ENCODE measurements at regions not wholly inside any gene's neighbourhood (a gene's known extent, or its start where the extent isn't known, plus 50 kb on each side); places are given as distances from the start of the nearest gene placed in this dataset.

DNA sequence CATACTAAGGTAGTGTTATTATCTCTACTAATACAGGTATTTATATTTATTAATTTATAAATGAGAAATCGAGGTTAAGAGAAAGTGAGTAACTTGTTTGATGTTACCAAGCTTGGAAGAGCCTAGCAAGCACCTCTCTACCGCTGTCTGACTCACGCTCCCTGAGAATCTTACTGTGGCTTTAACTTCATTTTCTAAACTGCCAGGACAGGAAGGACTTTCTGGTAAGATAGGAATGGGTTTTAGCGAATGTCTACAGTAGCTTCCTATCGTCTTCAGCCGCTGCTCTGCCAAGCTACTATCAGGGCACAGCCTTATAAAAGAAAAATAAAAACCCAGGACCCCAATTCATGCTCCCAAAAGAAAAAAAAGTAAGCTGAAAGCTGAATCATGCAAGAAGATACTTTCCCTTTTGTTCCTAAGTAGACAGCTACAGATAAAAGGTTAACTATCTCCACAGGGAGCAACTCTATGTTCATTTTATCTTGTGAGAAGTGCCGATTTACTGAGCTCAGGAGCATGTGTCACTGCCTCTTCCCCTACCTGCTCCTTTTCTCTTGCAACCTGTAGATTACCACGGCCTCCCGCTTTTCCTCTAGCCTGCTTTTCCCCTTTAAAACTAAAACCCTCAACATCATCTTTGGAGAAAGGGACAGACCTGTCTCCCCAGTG lies 60.2 kb downstream of the THNSL1 start:
- Histone ChIP-seq H3K4me3 (ENCODE audit: low read length) (no peak overlapping the region), H3F3A (ENCODE audit: insufficient read depth, low read length) (no peaks in the 10 kb centered on the region), H3K9me2 (replicated peaks; ENCODE audit: insufficient read depth, low read length) (no peaks in the 10 kb centered on the region), H3K27me3 (replicated peaks; ENCODE audit: insufficient read depth, low read length) (no peaks in the 10 kb centered on the region), H3K27ac (ENCODE audit: low read length) (no peak overlapping the region), H4K20me1 (ENCODE audit: insufficient read depth, low read length) (no peaks in the 10 kb centered on the region), H2AFZ (ENCODE audit: low read length) (no peak overlapping the region), H3K4me2 (ENCODE audit: low read depth, low read length) (no peak overlapping the region), H3K9ac (ENCODE audit: low read length) (no peak overlapping the region), H3K4me1 (ENCODE audit: low read length) (no peaks in the 10 kb centered on the region), H3K79me2 (ENCODE audit: low read length) (no peaks in the 10 kb centered on the region), H3K9me3 (replicated peaks; ENCODE audit: insufficient read depth, low read length) (no peaks in the 10 kb centered on the region), H3K36me3 (replicated peaks; ENCODE audit: insufficient read depth, low read length) (no peaks in the 10 kb centered on the region)
- no peak for DNase-seq
- TF ChIP-seq CTCF (IDR thresholded peaks at IDR 0.05; ENCODE audit: low read length) = no peak
- TF ChIP-seq EZH2 (optimal IDR thresholded peaks at IDR 0.05; ENCODE audit: low read depth, low read length) = no peak
- TF ChIP-seq EZH2phosphoT487 (IDR thresholded peaks at IDR 0.05; ENCODE audit: low read length) = no peak

GRCh38 chr10:25078658-25079431 lies 62.4 kb downstream of the THNSL1 start:
- DNase-seq = no peak
- TF ChIP-seq CTCF (IDR thresholded peaks at IDR 0.05; ENCODE audit: low read length) (no peak), EZH2 (optimal IDR thresholded peaks at IDR 0.05; ENCODE audit: low read depth, low read length) (no peak), EZH2phosphoT487 (IDR thresholded peaks at IDR 0.05; ENCODE audit: low read length) (no peak)
- Histone ChIP-seq H3K4me1 (ENCODE audit: low read length) (no peaks in the 10 kb centered on the region), H3K27ac (ENCODE audit: low read length) (no peak overlapping the region), H3F3A (ENCODE audit: insufficient read depth, low read length) (no peaks in the 10 kb centered on the region), H4K20me1 (ENCODE audit: insufficient read depth, low read length) (no peaks in the 10 kb centered on the region), H3K4me2 (ENCODE audit: low read depth, low read length) (no peak overlapping the region), H3K9me3 (replicated peaks; ENCODE audit: insufficient read depth, low read length) (no peaks in the 10 kb centered on the region), H3K9me2 (replicated peaks; ENCODE audit: insufficient read depth, low read length) (no peaks in the 10 kb centered on the region), H3K79me2 (ENCODE audit: low read length) (no peaks in the 10 kb centered on the region), H3K36me3 (replicated peaks; ENCODE audit: insufficient read depth, low read length) (no peaks in the 10 kb centered on the region), H3K9ac (ENCODE audit: low read length) (no peak overlapping the region), H2AFZ (ENCODE audit: low read length) (no peak overlapping the region), H3K4me3 (ENCODE audit: low read length) (no peak overlapping the region), H3K27me3 (replicated peaks; ENCODE audit: insufficient read depth, low read length) (no peaks in the 10 kb centered on the region)

DNA sequence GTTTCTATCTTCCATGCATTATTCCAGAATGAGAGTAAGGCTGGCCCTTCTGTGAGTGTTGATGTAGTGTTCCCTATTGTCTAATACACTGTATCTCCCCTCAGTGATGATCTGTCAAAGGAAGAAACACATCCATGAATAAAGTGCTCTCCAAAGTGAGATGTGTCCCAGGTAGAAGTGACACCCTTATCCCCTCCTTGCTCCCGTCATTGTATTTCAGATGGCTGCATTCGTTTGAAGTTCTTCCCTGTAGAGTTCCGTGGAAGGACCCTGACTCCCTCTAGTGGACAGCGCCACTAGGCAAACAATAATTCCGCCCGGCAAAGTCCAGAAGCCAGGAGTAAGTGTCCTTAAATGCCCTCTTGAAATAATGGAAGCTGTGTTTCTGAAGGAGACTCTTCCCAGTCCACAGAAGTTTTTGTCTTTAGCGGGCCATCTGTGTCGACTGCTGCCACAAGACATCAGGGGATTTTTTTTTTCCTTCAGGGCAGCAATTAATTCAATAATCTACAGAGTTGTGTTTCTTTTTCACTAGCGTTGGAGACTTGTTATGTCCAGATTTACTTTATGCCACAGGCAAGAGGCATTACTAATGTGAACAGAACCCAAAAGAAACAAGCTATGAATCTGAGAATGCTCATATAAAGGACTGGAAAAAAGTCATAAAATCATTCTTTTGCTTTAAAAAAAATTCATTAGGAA lies 64.6 kb downstream of the THNSL1 start:
- Histone ChIP-seq H3K79me2 (ENCODE audit: low read length) (no peaks in the 10 kb centered on the region), H3K27ac (ENCODE audit: low read length) (no peak overlapping the region), H3K9me3 (replicated peaks; ENCODE audit: insufficient read depth, low read length) (no peaks in the 10 kb centered on the region), H3K4me1 (ENCODE audit: low read length) (no peaks in the 10 kb centered on the region), H3K27me3 (replicated peaks; ENCODE audit: insufficient read depth, low read length) (no peaks in the 10 kb centered on the region), H3K9ac (ENCODE audit: low read length) (no peak overlapping the region), H2AFZ (ENCODE audit: low read length) (peak overlapping the region; percentile 24), H3F3A (ENCODE audit: insufficient read depth, low read length) (no peaks in the 10 kb centered on the region), H3K9me2 (replicated peaks; ENCODE audit: insufficient read depth, low read length) (no peaks in the 10 kb centered on the region), H4K20me1 (ENCODE audit: insufficient read depth, low read length) (no peaks in the 10 kb centered on the region), H3K4me2 (ENCODE audit: low read depth, low read length) (no peak overlapping the region), H3K4me3 (ENCODE audit: low read length) (no peak overlapping the region), H3K36me3 (replicated peaks; ENCODE audit: insufficient read depth, low read length) (no peaks in the 10 kb centered on the region)
- DNase-seq = peak; percentile 50
- no peak for TF ChIP-seq EZH2phosphoT487 (IDR thresholded peaks at IDR 0.05; ENCODE audit: low read length)
- no peak for TF ChIP-seq EZH2 (optimal IDR thresholded peaks at IDR 0.05; ENCODE audit: low read depth, low read length)
- TF ChIP-seq CTCF (IDR thresholded peaks at IDR 0.05; ENCODE audit: low read length) = peak; percentile 91

All from MM.1S (cell line).